ENCODE measurements at regions not wholly inside any gene's neighbourhood (a gene's known extent, or its start where the extent isn't known, plus 50 kb on each side); places are given as distances from the start of the nearest gene placed in this dataset.

DNA sequence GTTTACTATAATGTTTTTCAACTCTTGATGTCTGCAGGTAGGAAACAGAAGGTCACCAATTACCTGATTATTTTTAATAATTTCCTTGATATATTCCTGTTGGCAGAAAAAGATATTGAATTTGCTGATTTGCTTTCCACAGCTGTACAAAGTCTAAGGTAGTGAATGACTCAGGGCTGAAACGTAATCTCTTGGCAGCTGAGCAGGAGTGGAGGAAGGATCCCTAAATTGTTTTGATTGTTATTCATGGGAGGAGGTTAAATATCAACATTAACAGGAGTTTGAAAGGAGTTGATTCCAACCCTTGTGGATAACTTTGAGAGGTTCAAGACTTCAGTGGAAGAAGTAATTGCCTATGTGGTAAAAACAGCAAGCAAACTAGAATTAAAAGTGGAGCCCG, 345.2 kb upstream of the SLC8A1 start:
- no peaks in the 10 kb centered on the region for H3K9me3 Mint-ChIP-seq
- no peak overlapping the region for H3K27ac Mint-ChIP-seq
- H3K36me3 Mint-ChIP-seq: no peaks in the 10 kb centered on the region
- DNase-seq (ENCODE audit: extremely low spot score, unreplicated experiment): no peak
- H3K27me3 Mint-ChIP-seq: no peaks in the 10 kb centered on the region
- H3K4me1 Mint-ChIP-seq (ENCODE audit: unreplicated experiment): no peaks in the 10 kb centered on the region
- TF ChIP-seq, protein P1, sequence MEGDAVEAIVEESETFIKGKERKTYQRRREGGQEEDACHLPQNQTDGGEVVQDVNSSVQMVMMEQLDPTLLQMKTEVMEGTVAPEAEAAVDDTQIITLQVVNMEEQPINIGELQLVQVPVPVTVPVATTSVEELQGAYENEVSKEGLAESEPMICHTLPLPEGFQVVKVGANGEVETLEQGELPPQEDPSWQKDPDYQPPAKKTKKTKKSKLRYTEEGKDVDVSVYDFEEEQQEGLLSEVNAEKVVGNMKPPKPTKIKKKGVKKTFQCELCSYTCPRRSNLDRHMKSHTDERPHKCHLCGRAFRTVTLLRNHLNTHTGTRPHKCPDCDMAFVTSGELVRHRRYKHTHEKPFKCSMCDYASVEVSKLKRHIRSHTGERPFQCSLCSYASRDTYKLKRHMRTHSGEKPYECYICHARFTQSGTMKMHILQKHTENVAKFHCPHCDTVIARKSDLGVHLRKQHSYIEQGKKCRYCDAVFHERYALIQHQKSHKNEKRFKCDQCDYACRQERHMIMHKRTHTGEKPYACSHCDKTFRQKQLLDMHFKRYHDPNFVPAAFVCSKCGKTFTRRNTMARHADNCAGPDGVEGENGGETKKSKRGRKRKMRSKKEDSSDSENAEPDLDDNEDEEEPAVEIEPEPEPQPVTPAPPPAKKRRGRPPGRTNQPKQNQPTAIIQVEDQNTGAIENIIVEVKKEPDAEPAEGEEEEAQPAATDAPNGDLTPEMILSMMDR (conservative IDR thresholded peaks at IDR 0.05): no peak
- H3K4me3 Mint-ChIP-seq: no peak overlapping the region

DNA sequence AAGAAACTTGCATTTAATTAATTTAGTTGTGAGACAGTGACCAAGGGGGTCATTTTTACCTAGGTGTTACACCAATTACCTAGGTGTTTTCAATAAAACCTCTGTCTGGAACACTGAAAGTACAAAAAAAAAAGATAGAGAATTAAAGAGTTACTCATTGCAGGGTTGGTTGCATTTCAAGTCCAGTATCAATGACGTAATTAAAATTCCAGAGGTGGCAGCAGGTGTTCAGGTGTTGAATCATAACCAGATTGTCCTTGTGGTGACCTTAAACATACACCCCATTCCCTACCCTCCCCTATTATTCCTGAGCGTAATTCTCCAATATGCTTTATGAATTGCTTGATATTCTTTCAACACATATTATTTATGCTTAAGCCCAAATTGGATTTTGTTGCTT, 352.0 kb upstream of the SLC8A1 start:
- Mint-ChIP-seq H3K27me3 (no peaks in the 10 kb centered on the region), H3K4me3 (no peak overlapping the region), H3K27ac (no peak overlapping the region), H3K36me3 (no peaks in the 10 kb centered on the region), H3K9me3 (no peaks in the 10 kb centered on the region), H3K4me1 (ENCODE audit: unreplicated experiment) (no peaks in the 10 kb centered on the region)
- no peak for DNase-seq (ENCODE audit: extremely low spot score, unreplicated experiment)
- TF ChIP-seq, protein P1 (conservative IDR thresholded peaks at IDR 0.05): no peak

DNA sequence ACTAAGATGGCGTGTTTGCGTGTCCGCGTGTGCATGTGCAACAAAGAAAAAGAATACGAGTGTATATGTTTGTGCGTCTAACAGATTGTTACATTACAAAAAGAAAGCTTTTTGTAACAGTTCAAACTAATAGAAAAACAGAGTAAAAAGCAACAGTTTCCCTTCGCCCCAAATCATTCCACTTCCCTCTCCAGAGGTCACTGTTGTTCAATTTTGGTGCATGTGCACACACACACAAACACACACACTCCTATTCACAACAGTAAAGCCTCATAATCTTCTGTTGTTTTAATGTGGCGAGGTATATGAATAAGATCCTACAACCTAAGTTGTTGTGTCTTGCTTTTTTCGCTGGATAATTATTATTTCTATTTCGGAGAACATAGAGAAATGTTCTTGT, 357.3 kb upstream of the SLC8A1 start:
- Mint-ChIP-seq H3K4me3 (no peak overlapping the region), H3K9me3 (no peaks in the 10 kb centered on the region), H3K27ac (no peak overlapping the region), H3K4me1 (ENCODE audit: unreplicated experiment) (no peaks in the 10 kb centered on the region), H3K36me3 (no peaks in the 10 kb centered on the region), H3K27me3 (no peaks in the 10 kb centered on the region)
- TF ChIP-seq, protein P1 (conservative IDR thresholded peaks at IDR 0.05): no peak
- DNase-seq (ENCODE audit: extremely low spot score, unreplicated experiment): no peak

DNA sequence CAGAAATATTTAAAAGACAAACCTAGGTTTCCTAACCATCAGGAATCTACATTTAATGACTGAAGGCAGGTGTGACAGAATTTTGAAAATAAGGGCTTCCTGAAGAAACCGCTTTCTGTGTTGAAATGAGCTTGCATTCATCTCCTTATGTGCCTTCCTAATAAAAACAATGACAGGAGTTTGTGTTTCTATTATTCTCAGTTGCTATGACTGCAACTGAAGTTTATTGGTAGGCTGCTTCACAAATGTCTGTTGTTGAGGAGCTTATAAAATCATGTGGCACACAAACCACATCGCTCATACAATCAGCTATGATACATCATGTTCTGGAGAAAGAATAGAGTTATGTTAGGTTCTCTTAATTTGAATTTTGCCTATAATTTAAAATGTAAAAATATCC, 362.7 kb upstream of the SLC8A1 start:
- Mint-ChIP-seq H3K36me3 (no peaks in the 10 kb centered on the region), H3K4me1 (ENCODE audit: unreplicated experiment) (no peaks in the 10 kb centered on the region), H3K27me3 (no peaks in the 10 kb centered on the region), H3K4me3 (no peak overlapping the region), H3K9me3 (no peaks in the 10 kb centered on the region), H3K27ac (no peak overlapping the region)
- TF ChIP-seq, protein P1 (conservative IDR thresholded peaks at IDR 0.05): no peak
- DNase-seq (ENCODE audit: extremely low spot score, unreplicated experiment): no peak

DNA sequence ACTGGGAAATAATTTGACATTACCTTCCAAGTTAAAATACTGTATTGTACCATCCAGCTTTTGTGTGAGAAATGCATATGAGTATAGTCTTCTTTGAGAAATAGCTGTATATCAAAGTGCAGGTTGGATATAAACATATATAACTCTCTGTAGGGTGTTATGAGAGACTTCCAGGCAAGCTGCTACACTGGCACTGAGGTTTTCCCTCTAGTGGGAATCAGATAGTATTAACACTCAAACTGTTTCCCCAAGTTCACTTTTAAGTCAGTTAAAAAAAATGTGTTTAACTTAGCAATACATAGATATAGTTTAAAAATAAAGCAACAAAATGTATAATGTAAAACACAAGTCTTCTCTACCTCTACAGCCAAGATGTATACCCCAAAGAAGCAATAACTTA, 368.4 kb upstream of the SLC8A1 start:
- H3K27ac Mint-ChIP-seq: no peak overlapping the region
- no peaks in the 10 kb centered on the region for H3K4me1 Mint-ChIP-seq (ENCODE audit: unreplicated experiment)
- TF ChIP-seq, protein P1 (conservative IDR thresholded peaks at IDR 0.05): peak; percentile 17
- no peak overlapping the region for H3K4me3 Mint-ChIP-seq
- peaks cover 4% of the 10 kb centered on the region for H3K9me3 Mint-ChIP-seq
- DNase-seq (ENCODE audit: extremely low spot score, unreplicated experiment): no peak
- no peaks in the 10 kb centered on the region for H3K36me3 Mint-ChIP-seq
- no peaks in the 10 kb centered on the region for H3K27me3 Mint-ChIP-seq

DNA sequence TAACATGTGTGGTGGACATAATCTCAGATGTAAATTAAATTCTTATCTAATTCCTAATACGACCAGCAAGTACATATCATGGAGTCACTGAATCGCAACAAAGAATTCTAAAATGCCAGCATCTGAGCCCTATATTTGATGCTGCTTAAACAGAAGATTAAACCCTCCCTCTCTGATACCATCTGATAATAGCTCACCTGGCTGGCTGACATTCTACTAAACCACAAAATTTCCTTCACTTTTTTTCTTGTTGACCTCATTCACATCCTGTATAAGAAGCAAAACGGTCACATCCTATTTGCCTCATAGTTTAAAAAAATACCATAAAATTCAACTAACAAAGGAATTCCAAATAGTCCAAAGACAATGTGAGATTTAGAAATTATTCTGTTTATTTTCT, 371.6 kb upstream of the SLC8A1 start:
- Mint-ChIP-seq H3K4me3 (no peak overlapping the region), H3K27me3 (no peaks in the 10 kb centered on the region), H3K4me1 (ENCODE audit: unreplicated experiment) (no peaks in the 10 kb centered on the region), H3K36me3 (no peaks in the 10 kb centered on the region), H3K9me3 (peaks cover 4% of the 10 kb centered on the region), H3K27ac (no peak overlapping the region)
- no peak for DNase-seq (ENCODE audit: extremely low spot score, unreplicated experiment)
- TF ChIP-seq, protein P1 (conservative IDR thresholded peaks at IDR 0.05): no peak

Measured in type B pancreatic cell (in vitro differentiated cells).